ENCODE measurements at regions not wholly inside any gene's neighbourhood (a gene's known extent, or its start where the extent isn't known, plus 50 kb on each side); places are given as distances from the start of the nearest gene placed in this dataset.

DNA sequence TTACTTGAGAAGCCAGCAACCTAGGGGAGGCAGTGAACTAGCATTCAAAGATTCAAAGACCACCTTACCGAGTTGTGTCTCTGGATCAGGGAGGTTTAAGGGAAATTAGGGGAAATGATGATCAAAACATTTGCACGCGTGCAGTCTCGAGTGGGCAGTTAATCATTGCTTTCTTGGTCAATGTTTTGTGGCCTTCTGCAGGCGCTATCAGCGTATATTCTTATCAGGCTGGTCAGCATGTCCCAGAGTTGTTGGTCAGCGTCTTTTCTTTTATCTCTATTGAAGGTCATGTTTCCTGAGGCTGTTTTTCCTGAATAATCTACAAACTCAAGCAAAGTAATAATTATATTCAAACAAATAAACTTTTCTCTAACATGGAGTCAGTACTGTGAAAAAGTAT lies 84.0 kb upstream of the ZNF81 start:
- Histone ChIP-seq H3K79me2 (ENCODE audit: control insufficient read depth, low read length) (no peaks in the 10 kb centered on the region), H4K20me1 (ENCODE audit: control insufficient read depth, insufficient read depth, low read depth, low read length) (no peaks in the 10 kb centered on the region), H3K9me3 (ENCODE audit: control insufficient read depth, insufficient read depth, low read length) (no peaks in the 10 kb centered on the region), H3K4me3 (ENCODE audit: low read length) (no peak overlapping the region), H3K4me2 (ENCODE audit: low read length) (no peak overlapping the region), H3K27ac (ENCODE audit: low read depth, low read length) (no peak overlapping the region), H3F3A (ENCODE audit: control insufficient read depth, insufficient read depth) (no peaks in the 10 kb centered on the region), H3K4me1 (ENCODE audit: control insufficient read depth, low read length) (no peaks in the 10 kb centered on the region), H3K27me3 (ENCODE audit: control insufficient read depth, low read length) (no peaks in the 10 kb centered on the region; the same call in 1 of the 2 replicates), H3K36me3 (ENCODE audit: control insufficient read depth, low read length) (no peaks in the 10 kb centered on the region), H3K9me2 (replicated peaks; ENCODE audit: control insufficient read depth, low read length) (no peaks in the 10 kb centered on the region)
- TF ChIP-seq EZH2phosphoT487 (IDR thresholded peaks at IDR 0.05; ENCODE audit: borderline replicate concordance, low read length) = no peak
- TF ChIP-seq, protein P1, sequence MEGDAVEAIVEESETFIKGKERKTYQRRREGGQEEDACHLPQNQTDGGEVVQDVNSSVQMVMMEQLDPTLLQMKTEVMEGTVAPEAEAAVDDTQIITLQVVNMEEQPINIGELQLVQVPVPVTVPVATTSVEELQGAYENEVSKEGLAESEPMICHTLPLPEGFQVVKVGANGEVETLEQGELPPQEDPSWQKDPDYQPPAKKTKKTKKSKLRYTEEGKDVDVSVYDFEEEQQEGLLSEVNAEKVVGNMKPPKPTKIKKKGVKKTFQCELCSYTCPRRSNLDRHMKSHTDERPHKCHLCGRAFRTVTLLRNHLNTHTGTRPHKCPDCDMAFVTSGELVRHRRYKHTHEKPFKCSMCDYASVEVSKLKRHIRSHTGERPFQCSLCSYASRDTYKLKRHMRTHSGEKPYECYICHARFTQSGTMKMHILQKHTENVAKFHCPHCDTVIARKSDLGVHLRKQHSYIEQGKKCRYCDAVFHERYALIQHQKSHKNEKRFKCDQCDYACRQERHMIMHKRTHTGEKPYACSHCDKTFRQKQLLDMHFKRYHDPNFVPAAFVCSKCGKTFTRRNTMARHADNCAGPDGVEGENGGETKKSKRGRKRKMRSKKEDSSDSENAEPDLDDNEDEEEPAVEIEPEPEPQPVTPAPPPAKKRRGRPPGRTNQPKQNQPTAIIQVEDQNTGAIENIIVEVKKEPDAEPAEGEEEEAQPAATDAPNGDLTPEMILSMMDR (IDR thresholded peaks at IDR 0.05; ENCODE audit: low read depth, low read length, poor library complexity, severe bottlenecking) = no peak

GRCh38 chrX:47751670-47752069 lies 85.0 kb upstream of the ZNF81 start:
- Histone ChIP-seq H3F3A (ENCODE audit: control insufficient read depth, insufficient read depth) (no peaks in the 10 kb centered on the region), H3K36me3 (ENCODE audit: control insufficient read depth, low read length) (no peaks in the 10 kb centered on the region), H3K4me3 (ENCODE audit: low read length) (no peak overlapping the region), H3K9me3 (ENCODE audit: control insufficient read depth, insufficient read depth, low read length) (no peaks in the 10 kb centered on the region), H3K27me3 (ENCODE audit: control insufficient read depth, low read length) (no peaks in the 10 kb centered on the region; the same call in 1 of the 2 replicates), H3K4me2 (ENCODE audit: low read length) (no peak overlapping the region), H3K79me2 (ENCODE audit: control insufficient read depth, low read length) (no peaks in the 10 kb centered on the region), H3K27ac (ENCODE audit: low read depth, low read length) (no peak overlapping the region), H3K4me1 (ENCODE audit: control insufficient read depth, low read length) (no peaks in the 10 kb centered on the region), H4K20me1 (ENCODE audit: control insufficient read depth, insufficient read depth, low read depth, low read length) (no peaks in the 10 kb centered on the region), H3K9me2 (replicated peaks; ENCODE audit: control insufficient read depth, low read length) (no peaks in the 10 kb centered on the region)
- TF ChIP-seq, protein P1 (IDR thresholded peaks at IDR 0.05; ENCODE audit: low read depth, low read length, poor library complexity, severe bottlenecking) = peak; percentile 48
- no peak for TF ChIP-seq EZH2phosphoT487 (IDR thresholded peaks at IDR 0.05; ENCODE audit: borderline replicate concordance, low read length)

GRCh38 chrX:47749185-47749967 lies 87.3 kb upstream of the ZNF81 start:
- Histone ChIP-seq H3K27me3 (ENCODE audit: control insufficient read depth, low read length) (no peaks in the 10 kb centered on the region; the same call in 1 of the 2 replicates), H3K36me3 (ENCODE audit: control insufficient read depth, low read length) (no peaks in the 10 kb centered on the region), H3K9me2 (replicated peaks; ENCODE audit: control insufficient read depth, low read length) (no peaks in the 10 kb centered on the region), H3K4me2 (ENCODE audit: low read length) (no peak overlapping the region), H3K4me1 (ENCODE audit: control insufficient read depth, low read length) (no peaks in the 10 kb centered on the region), H3F3A (ENCODE audit: control insufficient read depth, insufficient read depth) (no peaks in the 10 kb centered on the region), H3K27ac (ENCODE audit: low read depth, low read length) (no peak overlapping the region), H4K20me1 (ENCODE audit: control insufficient read depth, insufficient read depth, low read depth, low read length) (no peaks in the 10 kb centered on the region), H3K4me3 (ENCODE audit: low read length) (no peak overlapping the region), H3K79me2 (ENCODE audit: control insufficient read depth, low read length) (no peaks in the 10 kb centered on the region), H3K9me3 (ENCODE audit: control insufficient read depth, insufficient read depth, low read length) (no peaks in the 10 kb centered on the region)
- TF ChIP-seq EZH2phosphoT487 (IDR thresholded peaks at IDR 0.05; ENCODE audit: borderline replicate concordance, low read length) = no peak
- TF ChIP-seq, protein P1 (IDR thresholded peaks at IDR 0.05; ENCODE audit: low read depth, low read length, poor library complexity, severe bottlenecking) = no peak

Measured in DOHH2 (cell line).